ENCODE measurements at regions not wholly inside any gene's neighbourhood (a gene's known extent, or its start where the extent isn't known, plus 50 kb on each side); places are given as distances from the start of the nearest gene placed in this dataset.

DNA sequence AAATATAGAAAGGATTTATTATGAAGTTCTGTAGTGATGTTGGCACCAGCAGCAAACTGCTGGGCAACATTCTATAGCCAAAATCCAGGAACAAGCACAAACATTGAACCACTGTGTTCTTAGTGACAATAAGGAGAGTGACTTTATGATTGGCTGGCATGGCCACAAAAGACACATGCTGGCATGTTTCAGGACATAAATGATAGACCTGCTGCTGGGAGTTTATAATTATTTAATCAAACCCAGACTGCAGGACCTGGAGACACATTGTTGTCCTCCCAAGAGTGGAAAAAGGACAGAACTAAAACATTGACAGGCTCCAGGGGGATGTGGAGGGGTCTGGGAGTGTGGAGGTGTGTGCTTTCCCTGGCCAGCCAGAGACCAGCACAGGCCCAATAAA is 255.3 kb upstream of the LRTM1 start:
- Histone ChIP-seq H3K79me2 (ENCODE audit: insufficient read depth, low read length) (no peaks in the 10 kb centered on the region), H3K4me2 (ENCODE audit: low read length) (no peak overlapping the region), H3K27me3 (ENCODE audit: insufficient read depth, low read length) (no peaks in the 10 kb centered on the region), H3K4me1 (ENCODE audit: insufficient read depth, low read length, severe bottlenecking) (no peaks in the 10 kb centered on the region), H3F3A (ENCODE audit: insufficient read depth, low read length) (no peaks in the 10 kb centered on the region), H4K20me1 (ENCODE audit: insufficient read depth, low read length) (no peaks in the 10 kb centered on the region), H3K4me3 (ENCODE audit: low read depth, low read length, poor library complexity, severe bottlenecking) (no peak overlapping the region), H3K9me2 (ENCODE audit: low read depth, low read length) (no peaks in the 10 kb centered on the region), H3K27ac (ENCODE audit: low read depth, low read length, poor library complexity, severe bottlenecking) (no peak overlapping the region), H3K36me3 (ENCODE audit: insufficient read depth, low read length) (no peaks in the 10 kb centered on the region), H2AFZ (ENCODE audit: low read length) (no peak overlapping the region), H3K9me3 (ENCODE audit: low read length) (no peaks in the 10 kb centered on the region), H3K9ac (ENCODE audit: low read length) (no peak overlapping the region)
- TF ChIP-seq, protein P1, sequence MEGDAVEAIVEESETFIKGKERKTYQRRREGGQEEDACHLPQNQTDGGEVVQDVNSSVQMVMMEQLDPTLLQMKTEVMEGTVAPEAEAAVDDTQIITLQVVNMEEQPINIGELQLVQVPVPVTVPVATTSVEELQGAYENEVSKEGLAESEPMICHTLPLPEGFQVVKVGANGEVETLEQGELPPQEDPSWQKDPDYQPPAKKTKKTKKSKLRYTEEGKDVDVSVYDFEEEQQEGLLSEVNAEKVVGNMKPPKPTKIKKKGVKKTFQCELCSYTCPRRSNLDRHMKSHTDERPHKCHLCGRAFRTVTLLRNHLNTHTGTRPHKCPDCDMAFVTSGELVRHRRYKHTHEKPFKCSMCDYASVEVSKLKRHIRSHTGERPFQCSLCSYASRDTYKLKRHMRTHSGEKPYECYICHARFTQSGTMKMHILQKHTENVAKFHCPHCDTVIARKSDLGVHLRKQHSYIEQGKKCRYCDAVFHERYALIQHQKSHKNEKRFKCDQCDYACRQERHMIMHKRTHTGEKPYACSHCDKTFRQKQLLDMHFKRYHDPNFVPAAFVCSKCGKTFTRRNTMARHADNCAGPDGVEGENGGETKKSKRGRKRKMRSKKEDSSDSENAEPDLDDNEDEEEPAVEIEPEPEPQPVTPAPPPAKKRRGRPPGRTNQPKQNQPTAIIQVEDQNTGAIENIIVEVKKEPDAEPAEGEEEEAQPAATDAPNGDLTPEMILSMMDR (IDR thresholded peaks at IDR 0.05; ENCODE audit: low read length) = no peak
- no peak for TF ChIP-seq EZH2 (IDR thresholded peaks at IDR 0.05; ENCODE audit: borderline replicate concordance, low read length)

DNA sequence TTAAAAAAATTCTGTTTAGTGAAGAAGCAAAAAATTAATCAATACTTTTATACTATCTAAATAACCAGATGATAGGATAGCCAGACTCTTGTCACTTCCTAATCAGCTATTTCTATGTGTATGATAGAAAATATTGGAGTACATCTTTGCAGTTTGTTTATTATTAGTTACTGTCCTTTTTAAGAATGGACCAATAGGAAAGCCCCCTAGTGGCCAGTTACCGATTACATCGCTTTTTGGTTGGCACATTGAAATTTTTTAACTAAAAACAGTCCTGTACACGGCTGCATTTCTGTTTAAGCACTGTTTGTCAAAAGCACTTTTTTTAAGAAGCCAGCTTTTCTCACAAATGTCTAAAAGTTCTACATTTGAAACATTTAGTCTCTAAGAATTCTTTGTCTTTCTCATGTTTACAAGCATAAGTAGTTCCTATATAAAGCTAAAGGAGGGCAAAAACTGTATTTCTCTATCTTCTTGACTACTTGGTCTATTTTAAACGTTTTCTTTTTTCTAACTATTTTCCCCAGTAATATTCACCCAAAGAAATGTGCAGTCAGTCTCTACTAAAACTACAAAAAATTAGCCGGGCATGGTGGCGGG is 253.2 kb upstream of the LRTM1 start:
- Histone ChIP-seq H3K9ac (ENCODE audit: low read length) (no peak overlapping the region), H3K27me3 (ENCODE audit: insufficient read depth, low read length) (no peaks in the 10 kb centered on the region), H3F3A (ENCODE audit: insufficient read depth, low read length) (no peaks in the 10 kb centered on the region), H3K79me2 (ENCODE audit: insufficient read depth, low read length) (no peaks in the 10 kb centered on the region), H3K9me3 (ENCODE audit: low read length) (no peaks in the 10 kb centered on the region), H3K4me1 (ENCODE audit: insufficient read depth, low read length, severe bottlenecking) (no peaks in the 10 kb centered on the region), H3K36me3 (ENCODE audit: insufficient read depth, low read length) (no peaks in the 10 kb centered on the region), H3K4me3 (ENCODE audit: low read depth, low read length, poor library complexity, severe bottlenecking) (no peak overlapping the region), H2AFZ (ENCODE audit: low read length) (no peak overlapping the region), H3K4me2 (ENCODE audit: low read length) (no peak overlapping the region), H3K9me2 (ENCODE audit: low read depth, low read length) (no peaks in the 10 kb centered on the region), H3K27ac (ENCODE audit: low read depth, low read length, poor library complexity, severe bottlenecking) (no peak overlapping the region), H4K20me1 (ENCODE audit: insufficient read depth, low read length) (no peaks in the 10 kb centered on the region)
- TF ChIP-seq, protein P1 (IDR thresholded peaks at IDR 0.05; ENCODE audit: low read length) = peak; percentile 67
- TF ChIP-seq EZH2 (IDR thresholded peaks at IDR 0.05; ENCODE audit: borderline replicate concordance, low read length) = no peak

DNA sequence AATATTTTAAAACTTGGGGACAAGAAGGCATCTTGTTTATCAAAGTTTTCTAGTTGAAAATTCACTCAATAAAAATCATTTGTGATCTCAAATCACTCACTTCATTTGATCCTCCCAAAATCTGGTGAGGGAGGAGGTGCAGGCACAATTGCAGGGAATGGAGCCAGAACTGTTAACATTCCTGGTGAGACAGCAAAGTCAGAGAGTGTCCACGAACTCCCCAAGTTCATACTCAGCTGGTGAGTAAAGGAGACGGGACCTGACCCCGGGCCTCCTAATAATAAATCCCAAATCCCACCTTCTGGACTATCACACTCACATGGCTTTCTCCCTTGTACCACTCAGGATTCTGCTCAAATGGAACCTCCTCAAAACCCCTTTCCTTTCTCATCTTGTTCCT is 252.3 kb upstream of the LRTM1 start:
- Histone ChIP-seq H3K27ac (ENCODE audit: low read depth, low read length, poor library complexity, severe bottlenecking) (no peak overlapping the region), H3K4me1 (ENCODE audit: insufficient read depth, low read length, severe bottlenecking) (no peaks in the 10 kb centered on the region), H4K20me1 (ENCODE audit: insufficient read depth, low read length) (no peaks in the 10 kb centered on the region), H3K36me3 (ENCODE audit: insufficient read depth, low read length) (no peaks in the 10 kb centered on the region), H3K27me3 (ENCODE audit: insufficient read depth, low read length) (no peaks in the 10 kb centered on the region), H3K9me3 (ENCODE audit: low read length) (no peaks in the 10 kb centered on the region), H3F3A (ENCODE audit: insufficient read depth, low read length) (no peaks in the 10 kb centered on the region), H3K9me2 (ENCODE audit: low read depth, low read length) (no peaks in the 10 kb centered on the region), H3K9ac (ENCODE audit: low read length) (no peak overlapping the region), H3K79me2 (ENCODE audit: insufficient read depth, low read length) (no peaks in the 10 kb centered on the region), H3K4me2 (ENCODE audit: low read length) (no peak overlapping the region), H2AFZ (ENCODE audit: low read length) (no peak overlapping the region), H3K4me3 (ENCODE audit: low read depth, low read length, poor library complexity, severe bottlenecking) (no peak overlapping the region)
- TF ChIP-seq, protein P1 (IDR thresholded peaks at IDR 0.05; ENCODE audit: low read length) = no peak
- TF ChIP-seq EZH2 (IDR thresholded peaks at IDR 0.05; ENCODE audit: borderline replicate concordance, low read length) = no peak

Data from OCI-LY1 (cell line).